WTC11 (cell line): ENCODE measurements at regions not wholly inside any gene's neighbourhood (a gene's known extent, or its start where the extent isn't known, plus 50 kb on each side); places are given as distances from the start of the nearest gene placed in this dataset.

Experiments used
- MXD4 ChIP-seq: fragments of 250-450 bp; sonication (Bioruptor Pico); IDR thresholded peaks from 2 replicates; pipeline ENCODE4 v1.8.0; 2021; ENCODE audit warnings: mild to moderate bottlenecking, moderate library complexity, borderline replicate concordance
- MYBL2 ChIP-seq: sonication (generic); formaldehyde crosslinking; IDR thresholded peaks from 2 replicates; pipeline ENCODE4 v1.8.1; 2023; ENCODE audit warnings: mild to moderate bottlenecking, moderate library complexity, missing genetic modification reagents
- TF ChIP-seq, protein P1 (sequence below): fragments of 200-600 bp; IDR thresholded peaks from 2 replicates; pipeline ENCODE4 v1.8.0; 2022; ENCODE audit warnings: antibody characterized with exemption

DNA sequence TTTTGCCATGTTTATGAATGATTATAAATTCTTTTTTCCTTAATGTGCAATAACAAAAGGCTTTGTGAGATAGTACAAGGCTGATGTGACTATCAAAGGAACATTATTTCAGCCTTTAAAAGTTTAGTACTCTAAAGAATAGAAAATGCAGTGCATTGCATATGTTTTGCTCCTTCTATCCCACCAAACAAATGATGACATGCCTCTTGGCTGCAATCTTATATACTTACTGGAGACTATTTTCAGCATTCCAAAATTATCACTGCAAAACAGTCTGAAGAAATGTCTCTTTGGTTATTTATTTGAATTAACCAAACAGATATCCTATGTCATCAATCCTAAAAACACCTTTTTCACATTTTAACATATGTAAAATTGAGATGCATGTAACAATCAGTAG, 776.5 kb upstream of the SPRY2 start:
- no peak for TF ChIP-seq MXD4 (CRISPR knock-in tag)
- TF ChIP-seq, protein P1, sequence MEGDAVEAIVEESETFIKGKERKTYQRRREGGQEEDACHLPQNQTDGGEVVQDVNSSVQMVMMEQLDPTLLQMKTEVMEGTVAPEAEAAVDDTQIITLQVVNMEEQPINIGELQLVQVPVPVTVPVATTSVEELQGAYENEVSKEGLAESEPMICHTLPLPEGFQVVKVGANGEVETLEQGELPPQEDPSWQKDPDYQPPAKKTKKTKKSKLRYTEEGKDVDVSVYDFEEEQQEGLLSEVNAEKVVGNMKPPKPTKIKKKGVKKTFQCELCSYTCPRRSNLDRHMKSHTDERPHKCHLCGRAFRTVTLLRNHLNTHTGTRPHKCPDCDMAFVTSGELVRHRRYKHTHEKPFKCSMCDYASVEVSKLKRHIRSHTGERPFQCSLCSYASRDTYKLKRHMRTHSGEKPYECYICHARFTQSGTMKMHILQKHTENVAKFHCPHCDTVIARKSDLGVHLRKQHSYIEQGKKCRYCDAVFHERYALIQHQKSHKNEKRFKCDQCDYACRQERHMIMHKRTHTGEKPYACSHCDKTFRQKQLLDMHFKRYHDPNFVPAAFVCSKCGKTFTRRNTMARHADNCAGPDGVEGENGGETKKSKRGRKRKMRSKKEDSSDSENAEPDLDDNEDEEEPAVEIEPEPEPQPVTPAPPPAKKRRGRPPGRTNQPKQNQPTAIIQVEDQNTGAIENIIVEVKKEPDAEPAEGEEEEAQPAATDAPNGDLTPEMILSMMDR, result no peak
- TF ChIP-seq MYBL2 (CRISPR knock-in tag), result no peak
